Islet precursor cell (in vitro differentiated cells): ENCODE measurements at regions not wholly inside any gene's neighbourhood (a gene's known extent, or its start where the extent isn't known, plus 50 kb on each side); places are given as distances from the start of the nearest gene placed in this dataset.

Experiments
- DNase-seq: peaks from one replicate; pipeline ENCODE4 v3.0.0-alpha.2; 2018

GRCh38 chr6:122026582-122027369 is 372.7 kb upstream of the HSF2 start:
- DNase-seq, result no peak

GRCh38 chr6:122028933-122029522 is 370.4 kb upstream of the HSF2 start:
- DNase-seq, result peak; percentile 59

GRCh38 chr6:122033564-122034181 is 365.8 kb upstream of the HSF2 start:
- DNase-seq, result no peak

GRCh38 chr6:122035173-122035572 is 364.3 kb upstream of the HSF2 start:
- DNase-seq, result no peak

GRCh38 chr6:122040261-122040660 is 359.2 kb upstream of the HSF2 start:
- DNase-seq, result no peak

- DNase-seq, result no peak
Observed at GRCh38 chr6:122042380-122042779, 357.1 kb upstream of the HSF2 start.

GRCh38 chr6:122042960-122043735 is 356.3 kb upstream of the HSF2 start:
- no peak for DNase-seq

- DNase-seq, result no peak
Observed at GRCh38 chr6:122048570-122048969, 350.9 kb upstream of the HSF2 start.

GRCh38 chr6:122049341-122049740 is 350.1 kb upstream of the HSF2 start:
- DNase-seq, result no peak

- no peak for DNase-seq
Observed at GRCh38 chr6:122050242-122050755, 349.2 kb upstream of the HSF2 start.

- no peak for DNase-seq
Observed at GRCh38 chr6:122052346-122052900, 347.0 kb upstream of the HSF2 start.

GRCh38 chr6:122059918-122060317 is 339.5 kb upstream of the HSF2 start:
- no peak for DNase-seq

GRCh38 chr6:122061855-122062254 is 337.6 kb upstream of the HSF2 start:
- no peak for DNase-seq

- DNase-seq, result no peak
Observed at GRCh38 chr6:122063076-122063475, 336.4 kb upstream of the HSF2 start.

- no peak for DNase-seq
Observed at GRCh38 chr6:122063761-122064160, 335.7 kb upstream of the HSF2 start.

- DNase-seq, result no peak
Observed at GRCh38 chr6:122066200-122066599, 333.3 kb upstream of the HSF2 start.

- no peak for DNase-seq
Observed at GRCh38 chr6:122068291-122068769, 331.1 kb upstream of the HSF2 start.

GRCh38 chr6:122069932-122070331 is 329.5 kb upstream of the HSF2 start:
- no peak for DNase-seq

- no peak for DNase-seq
Observed at GRCh38 chr6:122072014-122072647, 327.3 kb upstream of the HSF2 start.

GRCh38 chr6:122075084-122075838 is 324.2 kb upstream of the HSF2 start:
- DNase-seq, result no peak

- no peak for DNase-seq
Observed at GRCh38 chr6:122075917-122076316, 323.5 kb upstream of the HSF2 start.
